Islet of Langerhans (tissue), 1 donor: ENCODE measurements at regions not wholly inside any gene's neighbourhood (a gene's known extent, or its start where the extent isn't known, plus 50 kb on each side); places are given as distances from the start of the nearest gene placed in this dataset.
A peak's percentile ranks its signal among the peaks of the same experiment; 100 is the strongest.

Experiments used
- FAIRE-seq: peaks from one replicate; lab custom pipeline; 2011; peaks lifted over from hg19 to GRCh38; lab: Jason Lieb, UNC

DNA sequence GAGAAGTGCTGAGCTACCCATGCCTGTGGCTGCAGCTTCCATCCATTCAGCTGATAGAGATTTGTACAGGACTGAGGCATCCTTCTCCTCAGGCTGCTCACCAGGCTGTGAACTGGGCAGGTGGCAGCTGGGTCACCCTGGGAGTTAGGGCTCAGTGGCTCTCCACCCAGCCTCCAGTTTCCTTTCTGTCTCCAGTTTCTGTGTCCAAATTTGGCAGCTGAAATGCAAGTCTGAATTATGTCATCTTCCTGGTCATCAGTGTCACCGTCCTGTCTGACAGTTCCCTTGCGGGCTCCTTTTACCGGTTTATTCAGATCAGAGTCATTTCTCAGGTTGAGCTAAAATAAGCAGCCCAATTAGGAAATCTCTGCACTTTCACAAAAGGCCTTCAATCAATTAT lies 93.3 kb downstream of the EDN1 start:
- no peak for FAIRE-seq

DNA sequence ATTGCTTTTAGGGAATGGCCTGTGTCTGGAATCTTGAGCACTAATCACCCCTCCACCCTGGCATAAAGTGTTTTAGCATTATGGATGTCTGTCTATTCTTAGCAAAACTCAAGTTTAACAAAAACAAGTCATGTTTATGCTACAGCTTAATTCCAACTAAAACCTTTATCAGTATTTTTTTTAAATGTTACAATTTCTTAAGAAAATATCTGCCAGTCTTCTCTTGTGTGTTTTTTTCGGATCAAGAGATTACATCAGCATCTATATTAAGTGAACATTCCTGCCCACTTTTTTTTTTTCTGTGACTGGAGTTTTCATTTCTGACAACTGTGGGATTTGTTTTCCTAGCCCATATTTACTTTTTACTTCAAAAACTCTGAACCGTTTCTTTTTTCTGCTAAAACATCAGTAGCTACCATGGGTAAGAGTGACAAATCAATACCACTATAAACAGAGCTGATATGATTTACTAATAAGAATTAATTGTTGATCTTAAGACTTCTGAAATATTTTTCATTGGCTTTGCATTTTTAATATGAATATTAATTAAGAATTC lies 94.3 kb downstream of the EDN1 start:
- FAIRE-seq, result no peak

DNA sequence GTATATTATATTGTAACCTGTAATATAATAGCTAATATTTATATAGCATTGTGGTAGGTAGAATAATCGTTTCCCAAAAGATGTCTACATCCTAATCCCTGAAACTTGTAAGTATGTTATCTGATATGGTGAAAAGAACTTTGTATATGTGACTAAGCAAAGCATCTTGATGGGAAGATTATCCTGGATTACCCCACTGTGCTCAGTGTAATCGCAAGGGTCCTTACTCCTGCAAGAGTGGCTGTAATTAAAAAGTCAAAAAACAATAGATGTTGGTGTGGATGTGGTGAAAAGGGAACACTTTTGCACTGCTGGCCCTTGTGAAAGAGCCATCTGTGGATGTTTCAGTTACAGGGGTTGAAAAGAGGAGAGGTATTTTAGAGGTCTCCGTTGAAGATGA lies 95.2 kb downstream of the EDN1 start:
- no peak for FAIRE-seq

DNA sequence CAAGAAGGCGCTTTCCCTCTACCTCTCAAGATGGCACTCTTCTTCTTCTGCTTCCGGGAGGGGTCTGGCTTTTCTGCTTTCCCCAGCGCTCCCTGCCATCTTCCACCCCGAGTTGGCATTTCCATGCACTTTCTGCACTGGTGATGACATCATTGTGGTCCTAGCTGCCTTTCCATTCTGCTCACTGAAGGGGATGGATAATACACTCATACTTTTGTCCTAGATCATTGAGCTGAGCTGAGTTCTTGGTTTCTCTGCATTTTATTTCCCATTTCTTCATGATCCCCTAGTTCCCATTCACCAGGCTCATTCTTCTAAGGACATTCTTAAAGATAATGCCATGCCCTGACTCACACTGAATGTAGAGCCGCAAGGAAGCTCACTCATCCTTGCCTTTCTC lies 96.7 kb downstream of the EDN1 start:
- no peak for FAIRE-seq

DNA sequence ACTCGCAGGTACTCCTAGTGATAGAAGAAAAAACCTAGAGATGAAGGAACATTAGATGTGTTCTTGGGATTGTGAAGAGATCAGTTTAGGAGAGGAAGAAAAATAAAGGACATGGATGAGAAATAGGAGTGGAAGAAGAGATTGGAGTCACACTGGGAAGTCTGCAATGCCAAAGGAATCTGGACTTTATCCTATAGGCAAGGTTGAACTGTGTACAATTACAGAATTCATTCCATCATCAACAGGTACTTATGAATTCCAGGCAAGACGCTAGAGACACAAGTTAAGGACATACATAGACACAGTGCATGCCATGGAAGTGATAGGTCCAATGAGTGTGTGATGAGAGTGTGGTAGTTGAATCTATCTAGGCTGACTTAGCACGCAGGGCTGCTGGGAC lies 101.3 kb downstream of the EDN1 start:
- no peak for FAIRE-seq

DNA sequence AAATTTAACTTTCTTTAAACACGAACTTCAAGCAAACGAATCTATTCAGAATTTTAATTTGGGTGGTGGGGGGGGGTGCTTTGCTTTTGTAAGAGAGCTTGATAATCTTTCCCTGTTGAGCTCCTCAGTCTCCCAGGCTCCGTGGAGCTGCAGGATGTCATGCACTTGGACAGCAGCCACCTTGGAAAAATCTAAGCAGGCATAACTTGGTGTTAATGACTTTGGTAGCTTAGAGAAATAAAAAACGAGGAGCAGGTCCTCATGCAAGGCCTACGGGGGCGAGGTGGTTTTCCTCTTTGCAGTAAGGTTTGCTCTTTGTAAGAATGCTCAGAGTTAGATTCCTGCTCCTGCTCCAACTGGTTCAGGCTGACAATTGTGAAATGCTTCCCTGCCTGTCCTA lies 102.3 kb downstream of the EDN1 start:
- no peak for FAIRE-seq

DNA sequence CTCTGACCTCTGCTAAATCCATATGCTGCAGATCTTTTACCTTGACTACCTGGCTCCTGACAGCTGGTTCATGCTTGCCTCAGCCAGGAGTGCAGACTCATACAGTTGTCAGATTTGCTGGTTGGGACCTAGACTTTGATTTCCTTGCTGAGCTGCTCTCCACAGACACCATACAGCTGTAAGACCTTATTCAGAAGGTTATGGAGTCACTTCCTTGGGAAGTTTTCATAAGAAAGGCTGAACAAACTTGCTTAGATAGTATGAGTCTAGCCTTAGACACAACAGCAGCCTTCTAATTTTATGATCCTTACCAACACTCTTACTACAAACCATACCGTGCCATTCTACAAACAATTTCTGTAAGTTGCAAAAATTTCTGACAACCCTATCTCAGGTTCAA lies 102.9 kb downstream of the EDN1 start:
- FAIRE-seq, result no peak

DNA sequence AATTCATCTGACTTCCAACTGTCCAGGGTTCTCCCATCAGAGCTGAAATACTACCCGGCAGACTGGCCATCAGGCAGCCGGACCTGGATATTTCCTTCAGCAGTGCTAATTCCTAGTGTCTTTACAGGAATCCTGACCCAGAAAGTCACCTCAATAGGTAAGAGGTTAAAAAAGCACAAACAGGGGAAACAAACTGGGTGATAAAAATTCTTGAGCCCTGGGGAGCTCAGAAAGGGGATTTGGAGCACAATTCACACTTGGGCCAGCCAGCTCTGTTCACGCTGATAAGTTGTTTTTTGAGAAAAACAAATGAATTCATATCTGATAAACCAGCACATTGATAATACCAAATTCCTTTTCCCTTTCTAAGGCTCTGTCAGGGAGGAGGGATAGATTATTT lies 104.0 kb downstream of the EDN1 start:
- FAIRE-seq, result no peak

DNA sequence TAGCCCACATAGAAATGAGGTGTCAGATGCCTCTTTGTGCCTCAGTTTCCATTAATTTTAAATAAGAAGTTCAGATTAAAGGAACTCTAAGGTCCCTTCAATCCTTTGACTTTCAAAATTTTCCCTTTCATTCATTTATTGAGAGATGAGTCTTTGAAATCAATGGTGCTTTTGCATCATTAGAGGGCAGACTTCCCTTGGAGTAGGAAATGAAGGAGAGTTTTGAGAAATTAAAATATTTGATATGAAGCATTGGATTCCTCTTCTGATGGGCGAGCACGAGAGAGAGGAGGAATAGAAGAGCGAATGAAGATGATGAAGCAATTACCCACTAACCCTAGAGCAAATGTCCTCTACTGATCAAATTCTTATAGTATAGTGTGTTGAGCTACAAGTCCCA lies 105.7 kb downstream of the EDN1 start:
- FAIRE-seq, result no peak

DNA sequence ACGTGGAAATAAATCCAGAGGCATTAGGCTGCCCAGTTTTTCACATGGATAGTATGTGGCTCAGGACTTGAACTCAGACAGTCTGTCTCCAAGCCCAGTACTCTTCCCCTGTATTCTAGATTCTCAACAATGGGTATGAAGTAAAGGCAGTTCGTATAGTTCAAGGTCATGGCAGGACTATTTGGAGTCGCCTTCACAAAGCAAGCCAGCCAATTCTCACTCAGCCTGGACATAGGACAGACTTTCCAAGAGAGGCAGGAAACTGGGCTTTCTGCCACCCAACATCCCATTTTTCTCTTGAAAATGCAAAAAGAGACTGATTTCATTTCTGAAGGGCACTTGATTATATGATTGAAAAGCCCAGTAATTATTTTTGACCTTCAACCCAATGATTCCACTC lies 111.0 kb downstream of the EDN1 start:
- FAIRE-seq, result no peak

DNA sequence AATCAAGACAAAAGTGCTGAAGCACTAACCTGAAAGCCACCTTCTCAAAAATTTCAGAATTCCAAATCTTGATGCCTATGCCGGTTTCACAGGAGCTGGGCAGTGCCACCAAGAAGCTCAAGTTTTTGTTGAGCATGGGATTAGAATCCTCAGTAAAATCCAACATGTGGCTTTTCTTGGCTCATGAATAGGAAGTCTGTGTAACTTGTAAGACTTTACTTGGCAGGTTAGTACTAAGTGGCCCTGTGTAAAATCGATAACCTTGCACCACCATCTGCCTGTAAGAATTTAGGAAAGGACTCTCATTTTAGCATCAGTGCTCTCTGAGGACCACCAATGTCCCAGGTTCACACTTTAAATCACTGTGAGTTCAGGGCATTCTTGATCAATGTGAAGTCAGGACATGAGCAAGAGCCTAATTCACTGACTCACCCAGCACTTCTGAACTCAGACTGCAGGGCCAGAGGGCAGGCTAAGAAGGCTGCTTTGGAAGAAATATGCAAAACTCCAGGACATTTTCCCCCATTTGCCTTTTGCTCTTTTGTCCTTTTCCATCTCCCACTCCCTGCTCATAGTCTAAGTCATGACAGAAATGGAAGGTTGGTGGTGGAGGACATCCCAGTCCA lies 113.2 kb downstream of the EDN1 start:
- no peak for FAIRE-seq

DNA sequence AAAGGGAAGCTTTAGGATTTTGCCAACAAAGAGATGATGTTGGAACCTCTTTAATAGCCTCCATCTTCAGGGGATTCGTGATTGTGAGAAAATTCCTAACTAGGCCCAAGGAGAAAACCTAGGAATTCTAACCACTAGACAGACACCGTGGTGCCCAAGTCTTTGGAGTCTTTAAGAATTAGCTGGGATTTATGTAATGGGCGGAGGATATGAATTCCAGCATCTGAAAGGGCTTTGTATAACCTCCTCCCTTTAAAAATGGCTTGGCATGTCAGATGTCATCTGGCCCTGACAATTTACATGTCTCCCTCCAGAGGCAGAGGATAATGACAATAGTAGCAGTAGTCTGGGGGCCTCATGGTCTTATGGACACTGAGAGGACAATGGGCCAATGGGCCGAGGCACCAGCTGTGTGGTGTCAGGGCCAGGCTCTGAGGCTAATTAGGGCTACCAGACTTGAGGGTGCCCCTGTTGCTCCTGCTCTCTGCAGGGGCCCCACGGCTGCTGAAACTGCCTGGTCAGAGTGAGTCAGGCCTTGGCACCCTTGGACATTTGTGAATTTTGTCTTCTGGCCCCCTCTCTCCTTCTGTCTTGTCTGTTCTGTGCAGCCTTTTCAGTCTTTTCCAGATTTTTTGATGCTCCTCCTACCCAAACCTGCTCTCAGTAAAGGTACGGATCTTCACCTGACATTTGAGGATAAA lies 113.9 kb downstream of the EDN1 start:
- no peak for FAIRE-seq

DNA sequence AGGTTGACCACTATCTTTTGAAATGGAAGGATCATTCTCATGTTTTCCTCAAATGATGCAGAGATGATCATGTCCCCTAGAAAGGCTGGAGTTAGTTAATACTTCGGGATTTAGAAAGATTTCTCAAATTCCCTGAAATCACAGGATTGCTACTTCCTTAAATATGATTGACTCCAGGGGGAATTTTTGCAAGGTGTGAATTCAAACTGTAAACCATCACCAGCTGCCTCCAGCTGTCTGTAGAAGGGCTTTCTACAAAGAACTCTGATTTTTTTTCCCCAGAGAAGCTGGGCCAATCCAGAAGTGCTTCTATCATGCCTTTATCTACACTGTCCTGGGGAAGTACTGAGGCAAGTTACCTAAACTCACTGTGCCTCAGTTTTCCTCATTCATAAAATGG lies 114.5 kb downstream of the EDN1 start:
- FAIRE-seq, result no peak

DNA sequence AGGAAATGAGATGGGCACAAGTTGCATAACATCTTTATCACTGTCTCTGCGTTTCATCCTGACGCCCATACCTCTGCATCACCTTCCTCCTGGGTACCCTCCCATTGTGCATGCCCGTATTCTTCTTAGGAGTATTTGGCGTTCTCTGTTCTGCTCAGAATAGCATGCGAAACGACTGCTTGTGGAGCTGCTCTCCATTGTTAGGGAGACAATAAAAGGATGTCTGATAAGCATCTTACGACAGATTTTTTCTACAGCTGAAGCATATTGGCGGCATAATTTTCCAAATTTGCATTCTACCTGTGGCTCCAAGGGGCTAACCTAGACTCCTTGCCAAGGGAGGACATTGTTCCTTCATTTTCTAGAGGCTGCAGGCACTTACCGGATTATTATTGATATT lies 118.6 kb downstream of the EDN1 start:
- FAIRE-seq, result no peak

DNA sequence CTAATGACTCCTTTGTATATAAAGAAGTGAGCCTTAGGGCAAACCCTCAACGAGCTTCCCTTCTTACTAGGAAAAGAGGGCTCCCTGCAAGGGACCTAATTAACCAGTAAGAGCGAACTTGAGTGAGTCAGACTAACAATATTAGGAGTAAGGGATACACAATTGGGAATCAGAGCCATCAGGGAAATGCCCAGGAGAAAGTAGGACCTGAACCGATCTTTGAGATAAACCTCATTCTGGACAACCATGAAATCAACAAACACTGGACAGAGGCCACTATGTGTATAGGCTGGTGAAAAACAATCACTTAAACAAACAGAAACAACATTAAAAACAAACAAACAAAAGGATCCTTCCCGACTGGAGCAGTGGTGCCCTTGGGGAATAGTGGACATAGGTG lies 120.8 kb downstream of the EDN1 start:
- no peak for FAIRE-seq

DNA sequence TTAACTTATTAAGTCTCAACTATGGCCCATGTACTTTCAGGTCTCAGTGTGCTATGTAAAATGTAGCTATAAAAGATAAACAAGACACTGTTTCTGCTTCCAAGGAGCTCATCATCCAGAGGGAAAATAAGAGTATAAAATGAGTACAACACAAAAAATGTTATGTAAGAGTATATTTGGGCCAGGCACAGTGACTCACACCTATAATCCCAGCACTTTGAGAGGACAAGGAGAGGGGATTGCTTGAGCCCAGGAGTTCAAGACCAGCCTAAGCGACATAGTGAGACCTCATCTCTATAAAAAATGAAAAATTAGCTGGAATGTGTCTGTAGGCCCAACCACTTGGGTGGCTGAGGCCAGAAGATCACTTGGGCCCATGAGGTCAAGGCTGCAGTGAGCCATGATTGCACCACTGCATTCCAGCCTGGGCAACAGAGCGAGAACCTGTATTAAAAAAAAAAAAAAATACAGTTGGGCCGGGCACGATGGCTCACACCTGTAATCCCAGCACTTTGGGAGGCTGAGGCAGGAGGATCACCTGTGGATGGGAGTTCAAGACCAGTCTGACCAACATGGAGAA lies 124.0 kb downstream of the EDN1 start:
- peak; percentile 41 for FAIRE-seq

DNA sequence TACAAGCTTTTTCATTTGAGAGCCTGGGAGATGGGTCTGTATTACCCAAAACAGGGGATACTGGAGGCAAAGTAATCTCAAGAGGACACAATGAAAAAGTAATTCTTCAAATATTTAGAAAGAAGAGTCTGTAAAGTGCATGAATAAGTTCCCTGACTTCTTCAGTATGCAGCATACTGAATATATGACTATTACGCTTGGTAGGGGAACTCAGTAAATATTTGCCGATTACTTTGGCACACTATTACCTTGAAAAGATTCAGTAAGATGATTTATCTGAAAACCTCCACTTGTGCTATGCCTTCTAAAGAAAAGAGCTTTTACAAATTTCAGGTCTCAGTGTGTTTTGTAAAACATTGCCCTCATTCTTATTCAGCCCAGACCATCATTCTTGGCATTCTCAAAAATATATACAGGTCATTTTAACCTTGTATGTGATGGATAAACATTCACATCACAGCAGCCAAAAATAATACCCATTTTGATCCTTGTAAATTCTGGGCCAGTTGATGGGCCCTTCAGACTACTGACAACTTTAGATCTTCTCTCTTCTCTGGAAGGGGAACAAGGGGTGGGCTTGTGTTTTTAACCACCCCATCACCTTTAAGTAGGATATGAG lies 125.9 kb downstream of the EDN1 start:
- FAIRE-seq, result no peak

DNA sequence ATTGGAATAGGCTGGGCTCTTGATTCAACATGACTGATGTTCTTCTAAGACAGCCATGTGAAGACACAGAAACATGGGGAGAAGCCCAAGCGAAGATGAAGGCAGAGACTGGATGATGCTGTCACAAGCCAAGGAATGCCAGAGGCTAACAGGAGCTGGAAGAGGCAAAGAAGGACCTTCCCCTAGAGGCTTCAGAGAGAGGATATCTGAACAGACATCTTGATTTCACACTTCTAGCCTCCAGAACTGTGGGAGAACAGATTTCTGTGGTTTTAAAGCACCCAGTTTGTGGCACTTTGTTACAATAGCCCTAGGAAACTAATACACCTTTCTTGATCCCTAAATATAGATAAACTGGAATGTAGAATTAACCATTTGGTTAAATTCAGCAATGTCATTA lies 127.0 kb downstream of the EDN1 start:
- no peak for FAIRE-seq

DNA sequence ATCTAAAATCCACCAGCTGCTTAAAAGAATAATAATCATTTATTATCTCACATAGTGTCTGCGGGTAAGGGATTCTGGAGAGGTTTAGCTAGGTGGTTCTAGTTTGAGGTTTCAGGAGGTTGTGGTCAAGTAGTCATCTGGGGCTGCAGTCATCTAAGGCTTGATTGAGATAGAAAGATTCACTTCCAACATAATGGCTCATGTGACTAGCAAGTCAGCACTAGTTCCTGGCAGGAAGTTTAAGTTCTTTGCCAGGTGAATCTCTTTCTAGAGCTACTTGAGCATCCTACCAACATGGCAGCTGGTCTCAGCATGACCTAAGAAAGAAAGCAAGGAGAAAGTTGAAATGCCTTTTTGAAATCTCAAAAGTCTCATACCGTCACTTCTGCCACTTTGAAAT lies 128.8 kb downstream of the EDN1 start:
- no peak for FAIRE-seq

DNA sequence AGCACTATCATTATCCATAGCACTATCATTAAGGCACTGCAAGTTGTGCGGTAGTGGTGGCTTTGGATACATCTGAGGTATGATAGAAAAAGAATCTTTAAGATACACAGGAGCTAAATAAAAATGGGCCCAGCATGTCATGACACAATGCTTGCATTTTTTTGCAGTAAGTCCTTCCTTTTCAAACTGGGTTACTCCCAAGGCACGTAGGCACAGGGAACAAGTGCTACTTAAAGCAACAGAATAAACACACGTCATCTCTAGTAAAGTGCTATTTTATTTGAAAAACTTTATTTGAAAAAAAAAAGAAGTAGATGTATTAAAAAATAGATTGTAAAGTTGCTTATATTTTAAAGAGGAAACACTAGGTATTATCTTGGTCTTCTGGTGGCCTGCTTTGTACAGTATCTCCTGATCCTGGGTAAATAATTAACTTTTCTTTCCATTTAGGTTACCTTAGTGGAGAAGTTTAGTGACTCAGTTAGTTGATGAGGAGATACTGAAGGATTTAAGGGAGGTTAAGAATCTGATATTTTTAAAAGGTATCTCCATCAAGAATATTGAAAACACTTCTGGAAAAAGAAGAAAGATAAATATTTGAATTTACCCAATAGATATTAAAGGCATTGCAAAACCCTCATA lies 129.6 kb downstream of the EDN1 start:
- peak; percentile 82 for FAIRE-seq

DNA sequence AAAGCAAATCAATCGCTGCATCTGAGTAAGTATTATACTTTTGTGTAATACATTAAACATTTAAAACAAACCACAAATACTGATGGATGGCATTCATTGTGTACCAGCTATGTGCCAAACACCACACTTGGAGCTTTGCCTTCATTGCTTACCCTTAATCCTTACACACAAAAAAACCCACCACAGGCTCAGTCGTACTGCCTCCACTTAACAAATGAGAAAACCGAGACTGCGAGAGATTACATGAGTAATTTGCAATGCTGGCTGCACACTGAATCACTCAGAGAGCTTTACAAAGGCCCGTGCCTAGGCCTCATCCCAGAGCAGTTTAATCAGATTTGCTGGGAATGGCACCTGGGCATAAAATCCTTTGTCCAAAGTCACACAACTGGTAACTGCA lies 130.5 kb downstream of the EDN1 start:
- no peak for FAIRE-seq

DNA sequence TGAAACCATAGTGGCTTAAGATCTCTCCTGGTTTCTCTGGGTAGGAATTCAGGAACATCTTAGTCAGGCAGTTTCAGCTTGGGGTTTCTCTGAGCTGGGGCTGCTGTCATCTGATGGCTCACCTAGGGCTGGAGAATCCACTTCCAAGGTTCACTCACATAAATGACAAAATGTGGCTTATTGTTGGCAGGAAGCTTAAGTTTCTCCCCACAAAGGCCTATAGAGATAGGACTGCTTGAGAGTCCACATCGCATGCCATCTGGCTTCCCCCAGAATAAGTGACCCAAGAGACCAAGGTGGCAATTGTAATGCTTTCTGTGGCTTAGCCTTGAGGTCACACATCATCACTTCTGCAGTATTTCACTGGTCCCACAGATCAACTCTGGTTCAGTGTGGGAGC lies 131.4 kb downstream of the EDN1 start:
- FAIRE-seq, result no peak

DNA sequence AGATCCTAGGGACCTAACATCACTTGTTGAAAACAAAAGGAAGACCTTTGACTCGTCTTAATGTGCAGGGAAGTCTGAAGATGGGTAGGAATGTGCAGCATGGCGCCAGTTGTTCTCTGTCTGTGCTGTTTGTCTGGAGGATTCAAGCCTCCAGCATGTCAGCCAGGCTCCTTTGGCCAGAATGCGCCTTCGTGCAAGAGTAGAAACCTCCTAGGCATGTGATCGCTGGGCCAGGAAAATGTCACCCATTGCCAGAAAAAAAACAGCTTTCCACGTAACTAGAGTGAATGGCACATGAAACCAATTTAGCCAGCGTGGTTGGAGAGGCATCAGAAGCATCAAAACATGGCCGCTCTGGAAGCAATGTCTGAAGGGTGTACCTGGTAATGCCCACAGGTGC lies 132.7 kb downstream of the EDN1 start:
- FAIRE-seq, result no peak
